Chondrocyte (in vitro differentiated cells): ENCODE measurements at regions not wholly inside any gene's neighbourhood (a gene's known extent, or its start where the extent isn't known, plus 50 kb on each side); places are given as distances from the start of the nearest gene placed in this dataset.

Experiments
- DNase-seq: peaks from one replicate; pipeline ENCODE4 v3.0.0; 2021; ENCODE audit warnings: mixed read lengths, low spot score
- H3K27ac Mint-ChIP-seq: one replicate; pipeline ENCODE4 v1.8.0; 2021; ENCODE audit warnings: mild to moderate bottlenecking, moderate library complexity, mixed read lengths; ENCODE audit not compliant: unreplicated experiment
- H3K27me3 Mint-ChIP-seq: 2 replicates; pipeline ENCODE4 v1.8.0; 2021; ENCODE audit warnings: low read depth, mixed read lengths
- H3K36me3 Mint-ChIP-seq: 2 replicates; pipeline ENCODE4 v1.8.0; 2021; ENCODE audit warnings: low read depth, mixed read lengths
- H3K4me1 Mint-ChIP-seq: 2 replicates; pipeline ENCODE4 v1.8.0; 2021; ENCODE audit warnings: low read depth, mild to moderate bottlenecking, mixed read lengths
- H3K4me3 Mint-ChIP-seq: one replicate; pipeline ENCODE4 v1.8.0; 2021; ENCODE audit warnings: mild to moderate bottlenecking, moderate library complexity, mixed read lengths; ENCODE audit not compliant: unreplicated experiment
- H3K9me3 Mint-ChIP-seq: 2 replicates; pipeline ENCODE4 v1.8.0; 2021; ENCODE audit warnings: low read depth, mixed read lengths
- TF ChIP-seq, protein P1 (sequence below): fragments of 200-600 bp; sonication (generic); IDR thresholded peaks from 2 replicates; pipeline ENCODE4 v1.5.0; 2021; ENCODE audit warnings: antibody characterized with exemption, mild to moderate bottlenecking, moderate library complexity

DNA sequence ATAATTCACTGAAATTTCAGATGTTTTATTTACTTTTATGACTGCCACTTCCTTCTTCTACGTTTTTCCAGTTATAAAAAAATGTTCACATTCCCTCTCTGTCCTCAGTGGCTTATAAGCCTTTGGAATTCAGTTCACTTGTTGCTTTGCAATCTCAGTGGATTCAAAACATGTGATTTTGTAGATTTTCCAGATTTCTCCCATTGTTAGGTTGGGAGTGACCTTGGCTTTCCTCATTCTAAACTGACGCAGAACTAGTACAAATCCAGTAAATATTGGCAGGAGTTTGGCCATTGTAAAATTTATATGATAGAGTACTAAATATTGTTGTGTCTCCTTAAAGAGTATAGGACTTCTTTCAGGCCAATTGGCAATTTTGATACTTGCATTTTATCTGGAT is 812.3 kb upstream of the ROBO1 start:
- Mint-ChIP-seq H3K4me1 (no peaks in the 10 kb centered on the region), H3K4me3 (no peak overlapping the region), H3K9me3 (no peaks in the 10 kb centered on the region), H3K27ac (no peak overlapping the region), H3K36me3 (no peaks in the 10 kb centered on the region), H3K27me3 (no peaks in the 10 kb centered on the region)
- DNase-seq = no peak
- TF ChIP-seq, protein P1, sequence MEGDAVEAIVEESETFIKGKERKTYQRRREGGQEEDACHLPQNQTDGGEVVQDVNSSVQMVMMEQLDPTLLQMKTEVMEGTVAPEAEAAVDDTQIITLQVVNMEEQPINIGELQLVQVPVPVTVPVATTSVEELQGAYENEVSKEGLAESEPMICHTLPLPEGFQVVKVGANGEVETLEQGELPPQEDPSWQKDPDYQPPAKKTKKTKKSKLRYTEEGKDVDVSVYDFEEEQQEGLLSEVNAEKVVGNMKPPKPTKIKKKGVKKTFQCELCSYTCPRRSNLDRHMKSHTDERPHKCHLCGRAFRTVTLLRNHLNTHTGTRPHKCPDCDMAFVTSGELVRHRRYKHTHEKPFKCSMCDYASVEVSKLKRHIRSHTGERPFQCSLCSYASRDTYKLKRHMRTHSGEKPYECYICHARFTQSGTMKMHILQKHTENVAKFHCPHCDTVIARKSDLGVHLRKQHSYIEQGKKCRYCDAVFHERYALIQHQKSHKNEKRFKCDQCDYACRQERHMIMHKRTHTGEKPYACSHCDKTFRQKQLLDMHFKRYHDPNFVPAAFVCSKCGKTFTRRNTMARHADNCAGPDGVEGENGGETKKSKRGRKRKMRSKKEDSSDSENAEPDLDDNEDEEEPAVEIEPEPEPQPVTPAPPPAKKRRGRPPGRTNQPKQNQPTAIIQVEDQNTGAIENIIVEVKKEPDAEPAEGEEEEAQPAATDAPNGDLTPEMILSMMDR = no peak

DNA sequence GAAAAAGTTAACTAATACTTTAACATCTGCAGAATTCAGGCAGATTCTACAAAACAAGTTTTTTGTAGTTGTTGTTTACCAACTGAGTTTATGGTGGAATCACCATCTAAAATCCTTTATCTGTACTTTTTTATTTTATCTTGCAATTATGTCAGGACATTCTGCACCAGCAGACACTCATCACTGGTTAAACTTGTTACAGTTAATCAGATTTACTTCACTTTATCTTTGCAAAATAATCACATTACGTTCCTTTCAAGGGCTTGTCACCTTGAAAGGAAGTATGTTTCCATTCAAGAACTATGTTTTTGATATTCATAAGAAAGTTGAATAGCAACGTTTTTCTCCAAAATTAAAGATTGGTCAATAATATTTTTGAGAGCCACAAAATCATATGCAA is 796.6 kb upstream of the ROBO1 start:
- Mint-ChIP-seq H3K27ac (no peak overlapping the region), H3K4me3 (no peak overlapping the region), H3K27me3 (no peaks in the 10 kb centered on the region), H3K4me1 (no peaks in the 10 kb centered on the region), H3K9me3 (peaks cover 6% of the 10 kb centered on the region), H3K36me3 (no peaks in the 10 kb centered on the region)
- DNase-seq = no peak
- TF ChIP-seq, protein P1 = no peak

DNA sequence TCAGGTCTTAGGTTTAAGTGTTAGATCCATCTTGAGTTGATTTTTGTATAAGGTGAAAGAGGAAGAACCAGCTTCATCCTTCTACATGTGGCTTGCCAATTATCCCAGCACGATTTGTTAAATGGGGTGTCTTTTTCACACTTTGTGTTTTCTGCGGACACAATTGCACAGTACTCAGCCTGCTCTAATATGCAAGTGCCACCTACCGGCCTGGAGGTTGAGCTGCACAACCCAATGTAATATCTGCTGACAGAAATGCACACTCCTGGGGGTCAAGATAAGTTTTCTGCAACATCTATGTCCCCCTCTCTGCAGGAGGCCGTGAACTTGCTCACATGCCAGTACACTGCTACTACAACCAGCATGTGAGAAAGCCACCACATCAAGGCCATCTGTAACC is 791.9 kb upstream of the ROBO1 start:
- no peaks in the 10 kb centered on the region for H3K4me1 Mint-ChIP-seq
- TF ChIP-seq, protein P1 = no peak
- H3K9me3 Mint-ChIP-seq = peaks cover 6% of the 10 kb centered on the region
- DNase-seq = no peak
- H3K36me3 Mint-ChIP-seq = peaks cover 2% of the 10 kb centered on the region
- no peak overlapping the region for H3K27ac Mint-ChIP-seq
- peaks cover 2% of the 10 kb centered on the region for H3K27me3 Mint-ChIP-seq
- no peak overlapping the region for H3K4me3 Mint-ChIP-seq

DNA sequence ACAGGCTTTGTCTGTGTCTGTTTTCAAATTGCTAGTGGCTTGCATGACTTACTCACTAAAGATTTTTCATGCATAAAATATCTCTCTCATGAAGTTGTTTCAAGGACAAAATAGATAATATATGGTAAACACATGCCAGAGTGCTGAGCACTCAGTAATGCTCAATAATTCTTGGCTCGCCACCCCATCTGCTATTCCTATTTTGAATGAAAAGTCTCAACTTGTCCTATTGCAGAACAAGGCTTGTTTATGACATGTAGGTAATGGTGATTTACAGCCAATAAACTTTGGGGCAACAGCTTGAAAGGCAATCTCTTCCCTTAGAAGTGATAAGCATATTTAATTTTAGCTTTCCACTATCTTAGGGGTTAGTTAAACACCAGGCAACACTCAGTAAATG is 789.0 kb upstream of the ROBO1 start:
- Mint-ChIP-seq H3K9me3 (no peaks in the 10 kb centered on the region), H3K4me1 (no peaks in the 10 kb centered on the region), H3K36me3 (peaks cover 2% of the 10 kb centered on the region), H3K4me3 (no peak overlapping the region), H3K27me3 (peaks cover 2% of the 10 kb centered on the region), H3K27ac (no peak overlapping the region)
- DNase-seq = no peak
- TF ChIP-seq, protein P1 = no peak

DNA sequence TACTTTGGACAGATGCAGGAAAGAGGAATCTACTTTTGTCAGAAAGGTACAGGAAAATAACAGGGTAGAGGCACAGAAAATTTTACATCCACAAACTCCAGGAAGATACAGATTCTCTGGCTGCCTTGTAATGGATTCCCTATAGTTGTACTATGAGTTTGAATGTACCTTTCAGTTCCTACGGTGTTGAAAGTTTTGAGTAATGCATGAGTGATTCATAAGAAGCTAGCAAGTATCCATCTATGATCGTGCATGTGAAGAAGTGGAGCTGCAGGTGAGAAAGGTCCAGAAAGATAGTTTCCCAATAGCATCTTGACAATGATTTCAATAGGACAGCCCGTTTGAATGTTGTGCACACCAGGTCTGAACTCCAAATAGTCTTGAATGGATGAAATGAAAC is 786.5 kb upstream of the ROBO1 start:
- DNase-seq = no peak
- H3K27ac Mint-ChIP-seq = no peak overlapping the region
- peaks cover 3% of the 10 kb centered on the region for H3K27me3 Mint-ChIP-seq
- peaks cover 2% of the 10 kb centered on the region for H3K36me3 Mint-ChIP-seq
- no peaks in the 10 kb centered on the region for H3K9me3 Mint-ChIP-seq
- no peaks in the 10 kb centered on the region for H3K4me1 Mint-ChIP-seq
- no peak overlapping the region for H3K4me3 Mint-ChIP-seq
- TF ChIP-seq, protein P1 = no peak
